HepG2 (cell line): ENCODE measurements at regions not wholly inside any gene's neighbourhood (a gene's known extent, or its start where the extent isn't known, plus 50 kb on each side); places are given as distances from the start of the nearest gene placed in this dataset.

Experiments used
- ATAC-seq: fragments of 200-7000 bp; cut with Tn5 transposase; 3 replicates; pipeline ENCODE4 v1.9.1; 2020; ENCODE audit warnings: mild to moderate bottlenecking, moderate library complexity
- BruUV-seq: library from RNA; stranded (reverse); fragments of 400-500 nt; replicated peaks from 2 replicates; lab custom pipeline; 2021; lab: Mats Ljungman, UMichigan
- CTCF ChIA-PET: fragments of 300-600 bp; formaldehyde crosslinking; extraction: SDS; loops from one replicate; lab custom pipeline; 2021; ENCODE audit warnings: low total read pairs, inconsistent platforms, low intra/inter-chr PET ratio; lab: Yijun Ruan, JAX
- POLR2A ChIA-PET: fragments of 350-600 bp; sonication (Branson Sonifier 250); formaldehyde crosslinking; loops from one replicate; lab custom pipeline; 2020; ENCODE audit warnings: antibody characterized with exemption, inconsistent platforms; lab: Yijun Ruan, JAX
- DNase-seq: peaks from one replicate; pipeline ENCODE4 v3.0.0-alpha.2; 2015; ENCODE audit warnings: low spot score
- FAIRE-seq: peaks from 3 replicates; lab custom pipeline; 2011; peaks lifted over from hg19 to GRCh38; lab: Jason Lieb, UNC
- H2AFZ ChIP-seq: one replicate; pipeline ENCODE4 v1.6.1; 2011; ENCODE audit warnings: low read length, inconsistent platforms
- H3K27ac ChIP-seq: fragments of 300-600 bp; 3 replicates; pipeline ENCODE4 v1.8.0; 2011; ENCODE audit warnings: mixed run types, mild to moderate bottlenecking, mixed read lengths, low read length, inconsistent platforms; ENCODE audit not compliant: insufficient read depth; ENCODE audit errors: extremely low read length
- H3K27me3 ChIP-seq, 2 experiments: fragments of 200-600 bp in 1 of 2; 2 replicates in 1 of 2; 3 replicates in 1 of 2; pipeline versions ENCODE4 v1.6.0 to v1.8.0; 2011; ENCODE audit warnings: low read length in 2 of 2, mild to moderate bottlenecking in 2 of 2, moderate library complexity in 2 of 2, inconsistent platforms in 1 of 2; ENCODE audit not compliant: insufficient read depth in 2 of 2, control insufficient read depth in 1 of 2
- H3K36me3 ChIP-seq, 2 experiments: fragments of 200-600 bp in 1 of 2; replicated peaks in 1 of 2; 2 replicates in 1 of 2; 3 replicates in 1 of 2; pipeline versions ENCODE4 v1.5.1 to v1.8.0; 2011; ENCODE audit warnings: low read length in 2 of 2, inconsistent platforms in 1 of 2; ENCODE audit not compliant: insufficient read depth in 2 of 2, control insufficient read depth in 1 of 2
- H3K4me1 ChIP-seq: 2 replicates; pipeline ENCODE4 v1.5.1; 2012; ENCODE audit warnings: low read length, inconsistent platforms; ENCODE audit not compliant: insufficient read depth
- H3K4me2 ChIP-seq: 2 replicates; pipeline ENCODE4 v1.6.0; 2011; ENCODE audit warnings: low read depth, low read length, inconsistent platforms
- H3K4me3 ChIP-seq, 3 experiments: fragments of 200-600 bp in 1 of 3; sonication (generic), shearing (Covaris generic) in 1 of 3; replicated peaks in 1 of 3; 2 replicates each; pipeline ENCODE4 v1.5.1; 2011 to 2016; ENCODE audit warnings: low read length in 3 of 3, inconsistent platforms in 2 of 3, low read depth in 2 of 3, mild to moderate bottlenecking in 2 of 3, control low read depth in 1 of 3, mixed read lengths in 1 of 3; ENCODE audit not compliant: insufficient read depth in 1 of 3
- H3K79me2 ChIP-seq: one replicate; pipeline ENCODE4 v1.6.1; 2011; ENCODE audit warnings: low read length, inconsistent platforms; ENCODE audit not compliant: insufficient read depth
- H3K9ac ChIP-seq: 2 replicates; pipeline ENCODE4 v1.6.0; 2011; ENCODE audit warnings: mild to moderate bottlenecking, low read depth, low read length, inconsistent platforms; ENCODE audit not compliant: insufficient read depth
- H3K9me3 ChIP-seq: 2 replicates; pipeline ENCODE4 v1.5.1; 2012; ENCODE audit warnings: mild to moderate bottlenecking, low read length
- H4K20me1 ChIP-seq: 2 replicates; pipeline ENCODE4 v1.6.0; 2011; ENCODE audit warnings: inconsistent platforms, mild to moderate bottlenecking, low read length, moderate library complexity; ENCODE audit not compliant: insufficient read depth
- HNF1A ChIP-seq, 2 experiments: sonication (generic) in 1 of 2; formaldehyde crosslinking in 1 of 2; IDR thresholded peaks; 2 replicates each; pipeline versions ENCODE4 v1.4.0 to v1.6.1; 2016 to 2020; ENCODE audit warnings: borderline replicate concordance in 1 of 2, low read depth in 1 of 2, mild to moderate bottlenecking in 1 of 2, missing genetic modification reagents in 1 of 2
- NRL ChIP-seq: sonication (generic); formaldehyde crosslinking; IDR thresholded peaks from 2 replicates; pipeline ENCODE4 v1.5.0; 2020; ENCODE audit warnings: missing genetic modification reagents, mild to moderate bottlenecking, moderate library complexity, borderline replicate concordance
- RFXAP ChIP-seq: sonication (generic); formaldehyde crosslinking; IDR thresholded peaks from 2 replicates; pipeline ENCODE4 v1.4.0; 2020; ENCODE audit warnings: missing genetic modification reagents, borderline replicate concordance
- SIN3A ChIP-seq: IDR thresholded peaks from 2 replicates; pipeline ENCODE4 v1.6.1; 2011; ENCODE audit warnings: low read depth, mild to moderate bottlenecking, control low read depth, low read length, borderline replicate concordance
- ZBTB7B ChIP-seq: sonication (generic); formaldehyde crosslinking; IDR thresholded peaks from 2 replicates; pipeline ENCODE4 v1.4.0; 2020; ENCODE audit warnings: missing genetic modification reagents
- ZNF431 ChIP-seq: sonication (generic); formaldehyde crosslinking; IDR thresholded peaks from 2 replicates; pipeline ENCODE4 v1.9.0; 2022; ENCODE audit warnings: missing genetic modification reagents, low read depth, mild to moderate bottlenecking, borderline replicate concordance
- WGBS: methylation state at CpG from one replicate; pipeline ENCODE4 v1.1.6; 2017; ENCODE audit warnings: low lambda C conversion rate; 5-methylcytosine and 5-hydroxymethylcytosine counted together
- in situ Hi-C: cut with HindIII; loops from 2 replicates; pipeline ENCODE4 v1.10.0; 2017; ENCODE audit warnings: low pct_unique_long_range_greater_than_20kb; ENCODE audit not compliant: extremely low pct_ligation_motif_present
- intact Hi-C: fragments of 100-400 bp; cut with micrococcal nuclease; formaldehyde crosslinking; loops from one replicate; pipeline ENCODE4 v1.10.0; 2022; ENCODE audit not compliant: unreplicated experiment
- TF ChIP-seq, protein P1 (sequence below): sonication (generic); formaldehyde crosslinking; IDR thresholded peaks from 2 replicates; pipeline ENCODE4 v1.4.0; 2020; ENCODE audit warnings: missing genetic modification reagents, low read depth, mild to moderate bottlenecking, borderline replicate concordance
- TF ChIP-seq, protein P2 (sequence below): sonication (generic); formaldehyde crosslinking; IDR thresholded peaks from 2 replicates; pipeline ENCODE4 v1.8.0; 2022; ENCODE audit warnings: mild to moderate bottlenecking, missing genetic modification reagents, moderate library complexity
- TF ChIP-seq, protein P3 (sequence below): sonication (generic); formaldehyde crosslinking; IDR thresholded peaks from 2 replicates; pipeline ENCODE4 v1.5.1; 2020; ENCODE audit warnings: mild to moderate bottlenecking, missing genetic modification reagents, moderate library complexity

DNA sequence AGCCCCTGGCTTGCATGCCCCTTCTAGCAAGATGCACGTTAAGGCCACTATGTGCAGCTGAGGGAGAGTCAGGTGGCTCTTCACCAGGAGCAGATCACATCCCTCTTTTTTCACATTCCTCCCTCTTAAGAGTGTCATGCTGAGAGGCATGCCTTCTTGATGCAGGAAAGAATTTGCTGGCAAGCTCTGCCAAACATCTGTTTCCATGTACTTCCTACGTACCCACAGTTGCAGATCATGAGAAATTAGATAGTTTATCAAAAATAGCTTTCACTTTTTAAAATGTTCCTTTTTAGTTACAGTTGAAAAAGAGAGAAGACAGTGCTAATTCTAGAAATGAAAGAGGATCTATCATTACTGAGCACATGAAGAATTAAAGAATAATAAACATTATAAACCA, 79.7 kb upstream of the ZNF722 start (continued):
- TF ChIP-seq, protein P1, sequence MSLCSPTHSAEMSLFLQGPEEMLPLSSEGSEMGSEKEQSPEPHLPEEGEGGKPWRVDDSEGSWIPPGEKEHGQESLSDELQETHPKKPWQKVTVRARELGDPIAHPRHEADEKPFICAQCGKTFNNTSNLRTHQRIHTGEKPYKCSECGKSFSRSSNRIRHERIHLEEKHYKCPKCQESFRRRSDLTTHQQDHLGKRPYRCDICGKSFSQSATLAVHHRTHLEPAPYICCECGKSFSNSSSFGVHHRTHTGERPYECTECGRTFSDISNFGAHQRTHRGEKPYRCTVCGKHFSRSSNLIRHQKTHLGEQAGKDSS: no peak

DNA sequence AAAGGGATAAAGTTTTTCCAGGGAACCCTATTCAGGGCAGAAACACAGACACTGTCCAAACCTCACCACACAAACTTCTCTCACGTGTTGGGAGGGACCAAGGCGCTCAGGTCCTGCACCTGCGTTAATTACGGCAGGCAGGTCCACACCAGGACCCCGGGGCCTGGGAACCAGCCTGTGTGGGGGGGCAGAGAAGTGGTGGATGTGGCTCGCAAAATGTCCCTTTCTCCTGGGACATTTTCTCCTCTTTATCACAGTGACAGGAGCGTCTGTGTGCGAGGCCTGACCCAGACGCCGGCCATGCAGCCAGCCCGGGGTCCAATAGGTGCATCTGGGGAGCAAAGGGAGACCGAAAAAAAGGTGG, 73.4 kb upstream of the ZNF722 start:
- ChIA-PET CTCF (no interaction called here), POLR2A (no interaction called here)
- Histone ChIP-seq H3K9me3 (peaks cover 89% of the 10 kb centered on the region), H3K79me2 (no peaks in the 10 kb centered on the region), H3K27me3 (no peaks in the 10 kb centered on the region), H3K27ac (no peak overlapping the region), H3K9ac (no peak overlapping the region), H3K4me1 (no peaks in the 10 kb centered on the region), H4K20me1 (no peaks in the 10 kb centered on the region), H2AFZ (no peak overlapping the region), H3K4me2 (no peak overlapping the region), H3K4me3 (no peak overlapping the region), H3K36me3 (no peaks in the 10 kb centered on the region)
- in situ Hi-C loops (no loop called here), intact Hi-C loops (no loop called here)
- no TSS peak for BruUV-seq
- FAIRE-seq (no peak), ATAC-seq (no peak), DNase-seq (no peak)
- WGBS: 15% methylated on average over 11 of the region's 12 CpGs
- TF ChIP-seq, protein P2, sequence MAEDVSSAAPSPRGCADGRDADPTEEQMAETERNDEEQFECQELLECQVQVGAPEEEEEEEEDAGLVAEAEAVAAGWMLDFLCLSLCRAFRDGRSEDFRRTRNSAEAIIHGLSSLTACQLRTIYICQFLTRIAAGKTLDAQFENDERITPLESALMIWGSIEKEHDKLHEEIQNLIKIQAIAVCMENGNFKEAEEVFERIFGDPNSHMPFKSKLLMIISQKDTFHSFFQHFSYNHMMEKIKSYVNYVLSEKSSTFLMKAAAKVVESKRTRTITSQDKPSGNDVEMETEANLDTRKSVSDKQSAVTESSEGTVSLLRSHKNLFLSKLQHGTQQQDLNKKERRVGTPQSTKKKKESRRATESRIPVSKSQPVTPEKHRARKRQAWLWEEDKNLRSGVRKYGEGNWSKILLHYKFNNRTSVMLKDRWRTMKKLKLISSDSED (CRISPR knock-in tag): no peak
- TF ChIP-seq SIN3A (no peak), HNF1A (IDR thresholded peaks at IDR 0.05; ENCODE audit: low read depth) (no peak), HNF1A (CRISPR knock-in tag; IDR thresholded peaks at IDR 0.05; ENCODE audit: borderline replicate concordance) (no peak), ZNF431 (CRISPR knock-in tag) (no peak), NRL (CRISPR knock-in tag) (no peak), RFXAP (no peak), ZBTB7B (CRISPR knock-in tag) (no peak)
- TF ChIP-seq, protein P3, sequence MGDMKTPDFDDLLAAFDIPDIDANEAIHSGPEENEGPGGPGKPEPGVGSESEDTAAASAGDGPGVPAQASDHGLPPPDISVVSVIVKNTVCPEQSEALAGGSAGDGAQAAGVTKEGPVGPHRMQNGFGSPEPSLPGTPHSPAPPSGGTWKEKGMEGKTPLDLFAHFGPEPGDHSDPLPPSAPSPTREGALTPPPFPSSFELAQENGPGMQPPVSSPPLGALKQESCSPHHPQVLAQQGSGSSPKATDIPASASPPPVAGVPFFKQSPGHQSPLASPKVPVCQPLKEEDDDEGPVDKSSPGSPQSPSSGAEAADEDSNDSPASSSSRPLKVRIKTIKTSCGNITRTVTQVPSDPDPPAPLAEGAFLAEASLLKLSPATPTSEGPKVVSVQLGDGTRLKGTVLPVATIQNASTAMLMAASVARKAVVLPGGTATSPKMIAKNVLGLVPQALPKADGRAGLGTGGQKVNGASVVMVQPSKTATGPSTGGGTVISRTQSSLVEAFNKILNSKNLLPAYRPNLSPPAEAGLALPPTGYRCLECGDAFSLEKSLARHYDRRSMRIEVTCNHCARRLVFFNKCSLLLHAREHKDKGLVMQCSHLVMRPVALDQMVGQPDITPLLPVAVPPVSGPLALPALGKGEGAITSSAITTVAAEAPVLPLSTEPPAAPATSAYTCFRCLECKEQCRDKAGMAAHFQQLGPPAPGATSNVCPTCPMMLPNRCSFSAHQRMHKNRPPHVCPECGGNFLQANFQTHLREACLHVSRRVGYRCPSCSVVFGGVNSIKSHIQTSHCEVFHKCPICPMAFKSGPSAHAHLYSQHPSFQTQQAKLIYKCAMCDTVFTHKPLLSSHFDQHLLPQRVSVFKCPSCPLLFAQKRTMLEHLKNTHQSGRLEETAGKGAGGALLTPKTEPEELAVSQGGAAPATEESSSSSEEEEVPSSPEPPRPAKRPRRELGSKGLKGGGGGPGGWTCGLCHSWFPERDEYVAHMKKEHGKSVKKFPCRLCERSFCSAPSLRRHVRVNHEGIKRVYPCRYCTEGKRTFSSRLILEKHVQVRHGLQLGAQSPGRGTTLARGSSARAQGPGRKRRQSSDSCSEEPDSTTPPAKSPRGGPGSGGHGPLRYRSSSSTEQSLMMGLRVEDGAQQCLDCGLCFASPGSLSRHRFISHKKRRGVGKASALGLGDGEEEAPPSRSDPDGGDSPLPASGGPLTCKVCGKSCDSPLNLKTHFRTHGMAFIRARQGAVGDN (CRISPR knock-in tag): no peak
